HG02981 (cell line): ENCODE measurements at regions not wholly inside any gene's neighbourhood (a gene's known extent, or its start where the extent isn't known, plus 50 kb on each side); places are given as distances from the start of the nearest gene placed in this dataset.
"Not testable (repeated sequence)": the region's sequence is repeated elsewhere in the genome, so short reads cannot be mapped to it uniquely, and the experiment has no call there.

Source experiments
- ATAC-seq: cut with Tn5 transposase; IDR thresholded peaks from one replicate; pipeline ENCODE4 v1.9.1; 2021; ENCODE audit warnings: mild to moderate bottlenecking, moderate library complexity; ENCODE audit not compliant: unreplicated experiment

DNA sequence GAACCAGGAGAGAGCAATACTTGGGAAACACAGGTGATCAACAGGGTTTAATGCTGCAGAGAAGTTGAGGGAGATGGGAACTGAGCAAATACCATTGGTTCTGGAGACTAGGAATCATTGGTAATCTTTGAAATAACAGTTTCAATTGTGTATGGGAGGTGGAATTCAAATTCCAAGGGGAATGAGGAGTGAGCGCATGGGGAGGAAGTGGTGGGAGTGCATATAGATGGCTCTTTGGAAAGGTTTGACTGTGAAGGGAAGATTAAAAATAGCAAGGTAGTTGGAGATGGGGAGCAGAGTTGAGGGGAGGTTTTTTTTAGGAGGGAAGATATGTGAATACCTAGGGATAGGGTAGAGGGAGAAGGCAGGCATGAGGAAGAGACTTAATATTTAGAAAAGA is 51.1 kb upstream of the ROPN1 start:
- no peak for ATAC-seq

- ATAC-seq = no peak
Measured at GRCh38 chr3:124044956-124045355, 53.0 kb upstream of the ROPN1 start.

DNA sequence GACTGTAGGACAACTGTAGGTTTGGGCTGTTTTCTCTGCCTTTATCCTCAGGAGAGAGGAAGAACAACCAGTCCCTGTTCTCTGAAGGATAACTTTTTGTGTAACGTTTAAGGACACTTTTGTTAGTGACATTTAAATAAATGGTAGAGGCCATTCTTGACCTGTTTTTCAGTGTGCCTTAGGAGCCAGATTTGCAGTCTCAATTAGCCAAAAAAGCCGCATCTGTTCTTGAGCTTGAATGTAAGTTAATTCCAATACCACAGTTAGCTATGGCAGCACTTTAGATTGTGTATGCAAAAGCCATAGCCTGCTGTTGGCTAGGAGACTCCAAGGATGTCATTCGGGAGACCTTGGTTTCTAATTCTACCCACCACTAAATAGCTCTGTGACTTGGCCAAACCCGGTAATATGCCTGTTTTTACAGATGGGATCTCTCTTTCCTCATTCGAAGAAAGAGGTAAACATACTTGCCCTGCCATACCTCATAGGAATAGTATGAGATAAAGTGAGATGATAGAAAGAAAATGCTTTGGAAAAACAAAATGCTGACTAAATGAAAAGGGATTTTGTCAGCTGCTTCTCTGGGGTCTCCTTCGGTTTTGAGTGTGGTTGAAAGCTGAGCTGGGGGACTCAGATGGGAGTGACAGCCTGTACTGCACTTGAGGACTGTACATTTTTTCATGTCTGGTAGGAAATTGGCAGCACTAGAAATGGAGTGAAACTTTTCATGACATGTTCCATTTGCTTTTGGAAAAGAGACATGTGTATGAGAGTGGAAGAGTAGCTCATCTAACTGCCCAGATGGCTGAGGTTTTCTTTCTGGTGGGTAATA is 57.3 kb upstream of the ROPN1 start:
- no peak for ATAC-seq

DNA sequence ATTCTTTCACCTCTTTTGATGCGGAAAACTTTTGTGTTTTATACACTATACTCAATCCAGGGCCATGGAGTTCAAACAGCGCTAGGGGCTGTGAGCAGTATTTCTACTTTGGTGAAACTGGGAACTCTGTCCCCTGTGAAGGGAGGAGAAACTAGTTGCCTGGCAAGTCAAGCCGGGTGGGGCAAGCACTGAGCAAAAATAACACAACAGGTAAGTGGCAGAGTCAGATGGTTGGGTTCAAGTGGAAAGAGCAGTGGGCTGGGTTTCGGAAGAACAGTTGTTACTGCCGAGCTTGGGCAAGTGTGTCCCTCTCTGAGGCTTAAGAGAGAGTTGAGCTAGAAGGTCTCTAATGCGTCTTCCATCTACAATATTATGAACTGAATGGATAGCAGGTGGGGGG is 59.7 kb upstream of the ROPN1 start:
- ATAC-seq = no peak

GRCh38 chr3:124053871-124054270 is 61.9 kb upstream of the ROPN1 start:
- no peak for ATAC-seq

GRCh38 chr3:124056846-124057245 is 64.9 kb upstream of the ROPN1 start:
- ATAC-seq = no peak

DNA sequence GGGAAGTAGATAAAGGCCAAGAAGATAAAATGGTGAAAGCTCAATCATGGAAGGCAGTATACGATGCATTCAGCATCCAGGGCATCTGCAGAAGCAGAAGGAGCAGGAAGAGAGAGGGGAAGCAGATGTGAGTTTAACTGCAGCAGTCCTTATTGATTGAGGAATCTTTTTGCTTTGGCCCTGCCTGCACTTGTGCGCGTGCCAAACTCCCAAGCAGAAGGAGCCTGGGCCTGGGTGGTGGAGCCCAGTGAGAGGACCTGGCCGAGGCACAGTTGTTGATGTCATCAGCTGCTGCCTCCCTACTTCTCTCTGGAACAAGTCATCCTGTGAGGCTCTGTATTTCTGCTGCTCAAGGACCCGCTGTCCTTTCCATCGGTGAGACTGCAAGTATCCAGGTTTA is 65.5 kb upstream of the ROPN1 start:
- ATAC-seq = no peak

GRCh38 chr3:124059580-124059979 is 67.7 kb upstream of the ROPN1 start:
- no peak for ATAC-seq

DNA sequence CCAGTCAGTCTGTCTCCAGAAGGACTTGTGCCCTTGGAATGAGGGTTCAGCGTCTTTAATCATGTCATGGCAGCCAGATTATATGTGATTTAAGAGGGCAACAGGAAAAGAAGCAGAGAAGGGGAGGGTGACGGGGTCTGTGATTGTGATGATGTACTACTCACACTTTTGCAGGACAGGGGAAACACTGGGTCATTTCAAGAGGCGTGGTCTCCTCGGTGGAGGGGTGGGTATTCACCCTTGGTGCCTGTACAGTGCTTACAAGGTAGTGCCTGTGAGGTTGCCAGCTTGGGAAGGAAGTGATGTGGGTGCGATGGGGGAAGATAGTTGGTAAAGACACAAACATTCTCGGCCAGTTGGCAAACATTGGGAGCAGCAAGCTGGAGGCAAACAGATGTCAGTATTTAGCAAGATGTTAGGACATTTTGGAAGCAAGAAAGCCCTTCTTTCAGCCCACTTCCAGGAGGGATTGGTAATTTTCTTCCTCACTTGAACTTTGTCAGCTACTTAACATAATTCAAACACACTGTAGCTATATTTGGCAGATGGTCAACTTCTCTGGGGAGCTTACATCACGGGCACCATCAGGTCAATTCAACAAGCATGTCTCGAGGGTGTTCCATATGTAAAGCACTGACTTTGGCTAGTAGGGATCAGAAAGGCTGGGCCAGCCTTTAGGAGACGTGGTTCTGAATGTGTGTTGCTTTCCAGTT is 71.4 kb upstream of the ROPN1 start:
- no peak for ATAC-seq

- no peak for ATAC-seq
Measured at GRCh38 chr3:124064050-124064449, 72.1 kb upstream of the ROPN1 start.

DNA sequence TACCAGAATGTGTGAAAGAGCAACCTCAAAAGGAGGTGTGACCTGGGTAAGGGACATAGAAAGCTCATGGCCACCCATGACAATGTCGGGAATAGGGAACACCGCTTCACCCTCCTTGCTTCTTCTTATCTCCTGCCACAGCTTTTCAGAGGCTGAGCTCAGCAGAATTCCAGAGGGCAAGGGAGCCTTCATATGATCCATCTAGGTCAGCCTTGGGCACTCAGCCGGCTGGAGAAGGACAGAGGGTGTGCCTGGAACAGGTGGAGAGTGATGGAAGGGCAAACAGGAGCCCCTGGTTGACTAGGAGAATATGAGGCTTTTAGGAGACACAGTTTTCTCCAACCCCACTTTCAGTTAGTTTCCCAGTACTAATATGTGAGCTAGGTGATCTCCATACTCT is 74.6 kb upstream of the ROPN1 start:
- not testable (repeated sequence) for ATAC-seq

- ATAC-seq = not testable (repeated sequence)
Measured at GRCh38 chr3:124069706-124070105, 77.8 kb upstream of the ROPN1 start.

- not testable (repeated sequence) for ATAC-seq
Measured at GRCh38 chr3:124075090-124075489, 83.2 kb upstream of the ROPN1 start.

DNA sequence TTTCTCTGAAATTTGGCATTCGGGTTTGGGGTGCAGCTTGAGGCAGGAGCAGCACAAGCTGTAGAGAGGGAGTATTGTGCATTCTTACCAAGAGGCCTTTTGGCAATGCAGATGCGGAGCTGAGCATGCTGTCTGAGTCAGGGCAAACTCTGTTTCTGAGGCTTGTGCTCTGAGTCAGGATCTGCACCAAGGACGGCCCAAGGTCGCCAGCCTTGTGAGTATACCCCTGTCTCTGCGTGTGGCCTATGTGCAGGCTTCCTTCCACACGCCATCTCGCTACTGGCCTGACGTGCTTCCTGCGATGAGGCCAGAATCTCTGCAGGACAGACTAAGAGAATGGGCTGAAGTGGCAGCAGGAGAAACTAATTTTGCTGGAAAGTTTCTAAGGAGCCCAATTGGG is 83.8 kb upstream of the ROPN1 start:
- no peak for ATAC-seq

DNA sequence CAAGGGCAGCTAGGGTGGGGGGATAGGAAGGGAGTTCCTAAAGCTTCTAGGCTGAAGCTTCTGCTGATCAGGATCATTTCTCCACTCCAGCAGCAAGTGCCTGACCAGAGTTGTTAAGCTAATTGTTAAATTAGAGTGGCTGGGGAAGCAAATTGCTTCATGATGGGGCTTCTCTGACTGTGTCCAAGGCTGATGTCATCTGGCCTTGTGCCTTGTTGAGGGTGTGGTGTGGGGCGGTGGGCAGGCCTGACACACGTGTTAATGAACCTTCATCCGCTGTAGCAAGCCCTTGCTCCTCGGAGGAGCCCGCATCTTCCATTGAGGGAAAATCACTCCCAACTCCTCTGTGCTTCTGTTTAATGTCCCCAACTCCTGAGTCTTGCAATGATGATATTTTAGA is 84.3 kb upstream of the ROPN1 start:
- ATAC-seq = no peak

- ATAC-seq = no peak
Measured at GRCh38 chr3:124078953-124079911, 87.3 kb upstream of the ROPN1 start.

DNA sequence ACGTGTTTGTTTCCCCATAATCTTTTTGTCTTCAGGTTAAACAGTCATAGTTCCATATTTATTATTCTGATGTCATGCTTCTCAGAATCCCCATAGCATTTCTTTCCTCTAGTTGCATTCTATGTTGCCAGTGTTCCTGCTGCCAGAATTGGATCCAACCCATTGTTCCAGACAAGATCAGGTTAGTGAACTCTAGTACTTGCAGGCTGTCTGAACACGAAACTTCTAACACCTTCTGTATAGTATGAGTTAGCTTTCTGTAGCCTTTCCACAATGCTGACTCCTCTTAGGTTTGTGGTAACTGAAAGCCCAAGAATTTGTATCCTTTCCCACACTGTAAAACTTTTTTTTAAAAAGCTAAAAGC is 88.0 kb upstream of the ROPN1 start:
- ATAC-seq = no peak

DNA sequence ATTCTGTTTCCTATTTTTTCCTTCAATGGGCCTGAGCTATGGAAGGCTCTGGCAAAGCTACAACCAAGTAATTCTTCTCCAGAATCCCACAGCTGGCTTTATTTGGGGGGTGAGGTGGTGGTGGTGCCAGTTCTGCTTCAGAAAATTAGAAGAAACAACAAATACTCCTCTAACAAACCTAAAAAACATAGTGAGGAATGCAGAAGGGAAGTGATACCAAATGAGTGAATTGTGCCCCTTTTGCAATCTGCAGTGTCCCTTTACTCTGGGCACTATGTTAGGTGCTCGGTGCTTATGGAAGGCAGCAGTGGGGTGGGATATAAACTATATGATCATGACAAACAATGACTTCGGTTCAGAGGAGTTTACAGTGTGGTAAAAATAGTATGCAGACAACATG is 90.4 kb upstream of the ROPN1 start:
- ATAC-seq = no peak

- no peak for ATAC-seq
Measured at GRCh38 chr3:124084022-124084881, 92.3 kb upstream of the ROPN1 start.

- no peak for ATAC-seq
Measured at GRCh38 chr3:124088801-124089200, 96.9 kb upstream of the ROPN1 start.
